ENCODE measurements at regions not wholly inside any gene's neighbourhood (a gene's known extent, or its start where the extent isn't known, plus 50 kb on each side); places are given as distances from the start of the nearest gene placed in this dataset.

GRCh38 chr6:23456396-23456795 lies 669.6 kb upstream of the NRSN1 start:
- no peaks in the 10 kb centered on the region for H3F3A ChIP-seq (ENCODE audit: control insufficient read depth, insufficient read depth)
- H4K20me1 ChIP-seq (ENCODE audit: control insufficient read depth, insufficient read depth, low read depth, low read length): no peaks in the 10 kb centered on the region
- H3K27me3 ChIP-seq (ENCODE audit: control insufficient read depth, low read length): no peaks in the 10 kb centered on the region
- H3K36me3 ChIP-seq (ENCODE audit: control insufficient read depth, low read length): no peaks in the 10 kb centered on the region
- H3K27ac ChIP-seq (ENCODE audit: low read depth, low read length): no peak overlapping the region
- no peaks in the 10 kb centered on the region for H3K9me2 ChIP-seq (replicated peaks; ENCODE audit: control insufficient read depth, low read length)
- no peak overlapping the region for H3K4me2 ChIP-seq (ENCODE audit: low read length)
- TF ChIP-seq CTCF (IDR thresholded peaks at IDR 0.05; ENCODE audit: low read depth, low read length, poor library complexity, severe bottlenecking): no peak
- no peak for TF ChIP-seq EZH2phosphoT487 (IDR thresholded peaks at IDR 0.05; ENCODE audit: borderline replicate concordance, low read length)
- H3K9me3 ChIP-seq (ENCODE audit: control insufficient read depth, insufficient read depth, low read length): no peaks in the 10 kb centered on the region
- no peaks in the 10 kb centered on the region for H3K4me1 ChIP-seq (ENCODE audit: control insufficient read depth, low read length)
- H3K79me2 ChIP-seq (ENCODE audit: control insufficient read depth, low read length): no peaks in the 10 kb centered on the region
- no peak overlapping the region for H3K4me3 ChIP-seq (ENCODE audit: low read length)

GRCh38 chr6:23457321-23457720 lies 668.7 kb upstream of the NRSN1 start:
- TF ChIP-seq CTCF (IDR thresholded peaks at IDR 0.05; ENCODE audit: low read depth, low read length, poor library complexity, severe bottlenecking) (no peak), EZH2phosphoT487 (IDR thresholded peaks at IDR 0.05; ENCODE audit: borderline replicate concordance, low read length) (no peak)
- Histone ChIP-seq H3K9me2 (replicated peaks; ENCODE audit: control insufficient read depth, low read length) (no peaks in the 10 kb centered on the region), H3K79me2 (ENCODE audit: control insufficient read depth, low read length) (no peaks in the 10 kb centered on the region), H3K27me3 (ENCODE audit: control insufficient read depth, low read length) (no peaks in the 10 kb centered on the region), H3K4me1 (ENCODE audit: control insufficient read depth, low read length) (no peaks in the 10 kb centered on the region), H3K36me3 (ENCODE audit: control insufficient read depth, low read length) (no peaks in the 10 kb centered on the region), H3F3A (ENCODE audit: control insufficient read depth, insufficient read depth) (no peaks in the 10 kb centered on the region), H3K9me3 (ENCODE audit: control insufficient read depth, insufficient read depth, low read length) (no peaks in the 10 kb centered on the region), H3K4me3 (ENCODE audit: low read length) (no peak overlapping the region), H4K20me1 (ENCODE audit: control insufficient read depth, insufficient read depth, low read depth, low read length) (no peaks in the 10 kb centered on the region), H3K4me2 (ENCODE audit: low read length) (no peak overlapping the region), H3K27ac (ENCODE audit: low read depth, low read length) (no peak overlapping the region)

DNA sequence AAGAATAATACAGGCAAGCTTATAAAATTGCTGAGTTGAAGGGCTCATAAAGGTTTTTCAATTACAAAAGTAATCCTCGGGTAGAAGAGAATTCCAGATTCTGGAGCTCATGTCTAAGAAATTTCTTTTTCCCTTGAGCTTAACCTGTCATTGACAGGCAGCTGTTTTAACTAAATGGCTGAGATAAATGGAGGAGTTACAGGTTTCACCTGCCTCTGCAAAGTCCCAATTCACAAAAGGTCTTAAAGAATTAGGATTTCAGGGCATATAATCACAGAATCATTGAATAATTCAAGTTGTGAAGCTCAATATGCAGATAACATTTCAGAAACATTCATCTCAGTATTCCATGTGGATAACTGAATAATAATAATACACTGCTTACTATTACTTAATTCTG lies 660.1 kb upstream of the NRSN1 start:
- no peak overlapping the region for H3K27ac ChIP-seq (ENCODE audit: low read depth, low read length)
- H3K4me3 ChIP-seq (ENCODE audit: low read length): no peak overlapping the region
- H3K4me1 ChIP-seq (ENCODE audit: control insufficient read depth, low read length): no peaks in the 10 kb centered on the region
- no peaks in the 10 kb centered on the region for H4K20me1 ChIP-seq (ENCODE audit: control insufficient read depth, insufficient read depth, low read depth, low read length)
- no peaks in the 10 kb centered on the region for H3K9me2 ChIP-seq (replicated peaks; ENCODE audit: control insufficient read depth, low read length)
- H3K79me2 ChIP-seq (ENCODE audit: control insufficient read depth, low read length): no peaks in the 10 kb centered on the region
- TF ChIP-seq CTCF (IDR thresholded peaks at IDR 0.05; ENCODE audit: low read depth, low read length, poor library complexity, severe bottlenecking) (no peak), EZH2phosphoT487 (IDR thresholded peaks at IDR 0.05; ENCODE audit: borderline replicate concordance, low read length) (no peak)
- no peaks in the 10 kb centered on the region for H3K9me3 ChIP-seq (ENCODE audit: control insufficient read depth, insufficient read depth, low read length)
- no peak overlapping the region for H3K4me2 ChIP-seq (ENCODE audit: low read length)
- H3F3A ChIP-seq (ENCODE audit: control insufficient read depth, insufficient read depth): no peaks in the 10 kb centered on the region
- H3K36me3 ChIP-seq (ENCODE audit: control insufficient read depth, low read length): no peaks in the 10 kb centered on the region
- no peaks in the 10 kb centered on the region for H3K27me3 ChIP-seq (ENCODE audit: control insufficient read depth, low read length)

GRCh38 chr6:23477586-23477985 lies 648.4 kb upstream of the NRSN1 start:
- Histone ChIP-seq H3K4me2 (ENCODE audit: low read length) (no peak overlapping the region), H3K36me3 (ENCODE audit: control insufficient read depth, low read length) (no peaks in the 10 kb centered on the region), H3K27me3 (ENCODE audit: control insufficient read depth, low read length) (no peaks in the 10 kb centered on the region), H3K79me2 (ENCODE audit: control insufficient read depth, low read length) (no peaks in the 10 kb centered on the region), H3K27ac (ENCODE audit: low read depth, low read length) (no peak overlapping the region), H3F3A (ENCODE audit: control insufficient read depth, insufficient read depth) (no peaks in the 10 kb centered on the region), H4K20me1 (ENCODE audit: control insufficient read depth, insufficient read depth, low read depth, low read length) (no peaks in the 10 kb centered on the region), H3K4me1 (ENCODE audit: control insufficient read depth, low read length) (no peaks in the 10 kb centered on the region), H3K9me3 (ENCODE audit: control insufficient read depth, insufficient read depth, low read length) (no peaks in the 10 kb centered on the region), H3K4me3 (ENCODE audit: low read length) (no peak overlapping the region), H3K9me2 (replicated peaks; ENCODE audit: control insufficient read depth, low read length) (no peaks in the 10 kb centered on the region)
- no peak for TF ChIP-seq CTCF (IDR thresholded peaks at IDR 0.05; ENCODE audit: low read depth, low read length, poor library complexity, severe bottlenecking)
- no peak for TF ChIP-seq EZH2phosphoT487 (IDR thresholded peaks at IDR 0.05; ENCODE audit: borderline replicate concordance, low read length)

Data from DOHH2 (cell line).